Right atrium auricular region (tissue), 2 donors: ENCODE measurements at regions not wholly inside any gene's neighbourhood (a gene's known extent, or its start where the extent isn't known, plus 50 kb on each side); places are given as distances from the start of the nearest gene placed in this dataset.

Source experiments
- DNase-seq: peaks from one replicate; pipeline ENCODE4 v3.0.0-alpha.2; 2019; ENCODE audit warnings: low spot score
- H3K27ac ChIP-seq, 2 donors: fragments of 200-600 bp; sonication (generic); 1 replicate in 1 of 2; 2 replicates in 1 of 2; pipeline ENCODE4 v1.5.1; 2016 to 2019
- H3K27me3 ChIP-seq, 2 donors: fragments of 200-600 bp; sonication (generic); one replicate each; pipeline versions ENCODE4 v1.5.1 to v1.6.0; 2017 to 2019
- H3K36me3 ChIP-seq: fragments of 200-600 bp; sonication (generic); one replicate; pipeline ENCODE4 v1.5.1; 2016
- H3K4me1 ChIP-seq, 2 donors: fragments of 200-600 bp; sonication (generic); one replicate each; pipeline versions ENCODE4 v1.5.1 to v1.6.0; 2017 to 2019
- H3K4me3 ChIP-seq, 2 donors: fragments of 200-600 bp; sonication (generic); 1 replicate in 1 of 2; 2 replicates in 1 of 2; pipeline ENCODE4 v1.5.1; 2017 to 2019; ENCODE audit warnings: mild to moderate bottlenecking in 1 of 2, moderate library complexity in 1 of 2
- H3K9me3 ChIP-seq, 2 donors: fragments of 200-600 bp; sonication (generic); one replicate each; pipeline ENCODE4 v1.5.1; 2019
- CTCF ChIP-seq, 2 donors: fragments of 200-600 bp; sonication (generic); IDR thresholded peaks; one replicate each; pipeline ENCODE4 v1.5.1; 2019; ENCODE audit warnings: antibody characterized with exemption in 2 of 2

- Histone ChIP-seq H3K36me3 (no peaks in the 10 kb centered on the region), H3K27me3 (no peaks in the 10 kb centered on the region), H3K4me3 (no peak overlapping the region), H3K9me3 (no peaks in the 10 kb centered on the region), H3K4me1 (peaks cover 0 to 14% of the 10 kb centered on the region in 2 donors), H3K27ac (no peak overlapping the region)
- DNase-seq = no peak
- no peak for TF ChIP-seq CTCF (IDR thresholded peaks at IDR 0.05)
Measured at GRCh38 chr4:128551280-128551679, 258.2 kb upstream of the JADE1 start.

- no peak for DNase-seq
- no peak for TF ChIP-seq CTCF (IDR thresholded peaks at IDR 0.05)
- no peaks in the 10 kb centered on the region for H3K36me3 ChIP-seq
- H3K4me3 ChIP-seq = no peak overlapping the region
- no peaks in the 10 kb centered on the region for H3K27me3 ChIP-seq
- H3K9me3 ChIP-seq = no peaks in the 10 kb centered on the region
- no peak overlapping the region for H3K27ac ChIP-seq
- H3K4me1 ChIP-seq = peaks cover 0 to 14% of the 10 kb centered on the region in 2 donors
Measured at GRCh38 chr4:128550060-128550459, 259.4 kb upstream of the JADE1 start.

GRCh38 chr4:128549636-128550035 lies 259.9 kb upstream of the JADE1 start:
- H3K27ac ChIP-seq = no peak overlapping the region
- peaks cover 0 to 14% of the 10 kb centered on the region in 2 donors for H3K4me1 ChIP-seq
- no peak for DNase-seq
- H3K36me3 ChIP-seq = no peaks in the 10 kb centered on the region
- H3K9me3 ChIP-seq = no peaks in the 10 kb centered on the region
- no peaks in the 10 kb centered on the region for H3K27me3 ChIP-seq
- no peak overlapping the region for H3K4me3 ChIP-seq
- no peak for TF ChIP-seq CTCF (IDR thresholded peaks at IDR 0.05)

- DNase-seq = no peak
- TF ChIP-seq CTCF (IDR thresholded peaks at IDR 0.05) = no peak
- H3K27ac ChIP-seq = no peak overlapping the region
Measured at GRCh38 chr4:128548381-128548780, 260.8 kb upstream of the PGRMC2 start.

GRCh38 chr4:128544272-128544671 lies 256.7 kb upstream of the PGRMC2 start:
- H3K36me3 ChIP-seq = no peaks in the 10 kb centered on the region

More at GRCh38 chr4:128548381-128548780, 260.8 kb upstream of the PGRMC2 start:
- Histone ChIP-seq H3K4me1 (peaks cover 0 to 6% of the 10 kb centered on the region in 2 donors), H3K4me3 (no peak overlapping the region), H3K9me3 (no peaks in the 10 kb centered on the region), H3K27me3 (no peaks in the 10 kb centered on the region), H3K36me3 (no peaks in the 10 kb centered on the region)

More at GRCh38 chr4:128544272-128544671, 256.7 kb upstream of the PGRMC2 start:
- TF ChIP-seq CTCF (IDR thresholded peaks at IDR 0.05) = no peak
- H3K9me3 ChIP-seq = no peaks in the 10 kb centered on the region
- H3K4me3 ChIP-seq = no peak overlapping the region
- H3K27me3 ChIP-seq = no peaks in the 10 kb centered on the region
- DNase-seq = no peak
- H3K27ac ChIP-seq = peak overlapping the region in 1 of 2 donors; percentile 54
- H3K4me1 ChIP-seq = no peaks in the 10 kb centered on the region
